ENCODE measurements at regions not wholly inside any gene's neighbourhood (a gene's known extent, or its start where the extent isn't known, plus 50 kb on each side); places are given as distances from the start of the nearest gene placed in this dataset.

DNA sequence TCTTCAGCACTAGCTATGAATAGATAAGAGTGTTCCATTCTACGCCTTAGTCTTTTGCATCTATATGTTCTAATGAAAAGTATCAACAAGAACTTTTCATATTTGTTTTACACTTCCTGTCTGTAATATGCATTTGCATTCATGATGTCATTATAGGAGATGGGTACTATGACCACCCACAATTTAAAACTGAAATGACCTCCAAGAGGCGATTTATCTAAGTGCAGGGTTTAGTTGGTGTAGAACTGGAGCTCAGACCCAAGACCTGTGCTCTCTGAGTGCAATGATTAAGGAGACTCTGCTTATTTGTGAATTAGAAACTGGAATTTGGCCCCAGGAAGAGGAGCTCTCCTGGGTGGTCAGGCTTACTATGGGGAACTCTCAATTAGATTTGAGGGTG is 289.1 kb downstream of the ETS1 start:
- no peak for DNase-seq

DNA sequence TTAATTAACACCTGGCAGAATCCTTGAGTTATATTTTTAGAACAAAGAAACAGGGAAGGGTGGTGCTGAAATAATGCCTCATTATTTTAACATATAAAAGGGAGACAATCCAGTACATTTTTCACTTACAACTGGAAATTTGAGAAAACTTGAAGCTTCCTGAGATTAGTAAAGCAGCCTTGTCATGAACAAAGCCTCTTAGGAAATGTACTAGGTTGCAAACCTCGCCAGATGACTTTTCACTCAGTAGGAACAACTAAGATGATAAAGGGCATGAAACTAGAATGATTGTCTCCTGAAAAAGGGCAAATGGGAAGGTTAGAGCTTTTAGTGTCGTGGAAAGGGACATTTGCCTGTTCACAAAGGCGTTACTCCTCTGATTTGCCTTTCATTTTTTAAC is 289.6 kb downstream of the ETS1 start:
- no peak for DNase-seq

DNA sequence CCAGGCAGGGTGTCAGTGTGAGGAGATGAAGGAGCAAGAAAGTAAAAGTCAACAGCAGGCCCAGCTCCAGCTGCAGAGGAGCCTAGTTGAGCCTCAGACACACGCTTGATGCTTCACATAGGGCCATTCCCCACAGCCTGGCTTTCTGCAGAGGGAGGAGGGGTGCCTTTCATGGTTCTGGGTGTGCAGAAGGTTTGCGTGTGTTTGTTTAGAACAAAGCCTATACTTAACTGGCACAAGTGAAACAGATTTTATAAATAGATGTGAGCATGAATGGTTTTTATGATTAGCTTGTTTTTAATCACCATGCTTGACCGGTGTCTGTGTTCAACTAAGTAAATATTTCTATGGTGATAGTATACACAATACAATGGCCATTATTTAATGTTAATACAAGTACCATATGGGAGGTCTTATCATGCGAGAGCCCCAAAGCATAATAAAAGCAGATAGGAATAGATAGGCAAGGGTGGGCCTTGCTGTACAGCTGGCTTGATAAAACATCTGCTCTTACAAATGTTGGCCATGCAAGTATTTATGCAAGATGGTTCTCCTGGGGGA is 290.2 kb downstream of the ETS1 start:
- no peak for DNase-seq

DNA sequence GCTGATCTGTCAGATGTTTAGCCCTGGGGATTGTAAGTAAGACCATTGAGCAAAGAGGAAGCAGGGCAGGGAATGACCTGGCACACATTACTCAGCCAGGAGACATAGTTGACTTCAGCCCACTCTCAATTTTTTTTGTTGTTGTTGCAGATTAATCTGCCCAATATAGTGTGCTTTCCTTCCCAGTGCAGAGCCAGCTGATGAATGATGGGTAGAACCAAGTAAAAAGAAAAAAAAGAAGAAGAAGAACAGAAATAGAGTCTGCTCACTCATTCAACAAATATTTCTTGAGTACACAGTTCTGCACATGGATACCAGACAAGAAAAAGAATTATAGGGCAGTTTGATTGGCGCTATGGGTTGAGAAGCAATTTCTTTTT is 292.7 kb downstream of the ETS1 start:
- no peak for DNase-seq

DNA sequence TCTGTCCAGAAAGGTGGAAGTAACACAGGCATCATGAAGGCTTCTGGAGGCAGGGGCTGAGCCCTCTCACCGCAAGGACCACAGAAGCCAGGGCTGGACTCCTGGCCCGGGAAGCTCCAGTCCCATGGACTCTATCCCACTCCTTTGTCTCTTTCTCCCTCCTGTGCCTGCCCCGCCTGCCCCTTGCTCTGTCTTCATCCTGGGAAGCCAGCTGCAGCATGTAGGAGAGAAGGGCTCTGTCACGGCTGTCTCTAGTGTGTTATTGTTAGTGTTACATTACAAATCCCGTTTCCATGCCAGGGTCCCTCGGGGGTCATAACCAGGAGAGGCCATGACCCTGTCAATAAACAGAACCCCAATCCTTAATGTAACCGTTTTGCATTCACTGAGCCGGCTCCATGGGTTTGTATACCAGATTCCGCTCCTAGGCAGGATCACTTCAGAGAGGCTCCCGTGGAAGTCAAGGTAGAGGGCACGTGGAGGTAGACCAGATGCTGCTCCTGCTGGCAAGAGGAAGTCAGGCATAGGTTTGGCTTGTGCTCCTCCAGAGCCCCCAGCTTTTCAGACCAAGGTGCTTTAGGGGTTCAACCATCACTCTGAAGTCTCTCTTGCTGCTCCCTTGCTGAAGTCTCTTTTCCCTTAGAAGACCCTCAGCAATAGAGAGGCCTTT is 293.2 kb downstream of the ETS1 start:
- DNase-seq: no peak

DNA sequence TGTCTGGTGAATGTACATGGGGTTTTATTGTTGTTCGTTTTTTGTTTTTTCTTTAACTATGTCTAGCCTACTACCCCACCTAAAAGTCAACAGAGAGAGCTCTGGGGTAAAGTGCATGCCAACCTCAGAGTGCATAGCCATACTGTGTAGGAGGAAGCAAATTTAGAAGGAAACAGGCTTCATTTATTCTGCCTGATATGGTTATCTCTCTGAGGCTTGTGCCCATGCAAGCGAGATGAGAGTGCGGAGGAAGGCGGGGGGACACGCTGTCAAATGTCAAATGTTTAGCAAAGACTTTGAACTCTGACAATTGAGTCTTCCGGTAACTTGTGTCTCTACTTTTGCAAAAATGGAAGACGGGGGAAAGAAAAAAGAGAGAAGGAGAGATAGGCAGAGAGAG is 295.5 kb downstream of the ETS1 start:
- no peak for DNase-seq

DNA sequence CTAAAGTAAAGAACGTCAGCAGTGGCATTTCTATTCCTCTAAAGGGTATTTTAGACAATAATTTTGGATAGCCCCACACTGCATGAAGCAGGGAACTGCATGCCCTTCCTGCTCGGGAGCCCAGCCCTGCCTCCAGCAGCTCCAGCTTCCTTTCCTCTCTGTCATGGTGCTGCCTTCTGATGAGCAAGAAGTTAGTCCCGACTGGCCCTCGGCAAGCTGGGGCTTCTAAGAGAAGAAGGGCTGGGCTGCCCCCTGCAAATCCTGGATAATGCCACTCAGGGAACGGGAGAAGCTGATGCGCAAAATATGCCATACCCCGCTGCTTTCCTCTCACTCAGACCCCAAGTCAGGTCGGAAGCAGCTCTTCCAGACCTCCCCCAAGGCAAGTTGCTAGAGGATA is 296.4 kb downstream of the ETS1 start:
- no peak for DNase-seq

DNA sequence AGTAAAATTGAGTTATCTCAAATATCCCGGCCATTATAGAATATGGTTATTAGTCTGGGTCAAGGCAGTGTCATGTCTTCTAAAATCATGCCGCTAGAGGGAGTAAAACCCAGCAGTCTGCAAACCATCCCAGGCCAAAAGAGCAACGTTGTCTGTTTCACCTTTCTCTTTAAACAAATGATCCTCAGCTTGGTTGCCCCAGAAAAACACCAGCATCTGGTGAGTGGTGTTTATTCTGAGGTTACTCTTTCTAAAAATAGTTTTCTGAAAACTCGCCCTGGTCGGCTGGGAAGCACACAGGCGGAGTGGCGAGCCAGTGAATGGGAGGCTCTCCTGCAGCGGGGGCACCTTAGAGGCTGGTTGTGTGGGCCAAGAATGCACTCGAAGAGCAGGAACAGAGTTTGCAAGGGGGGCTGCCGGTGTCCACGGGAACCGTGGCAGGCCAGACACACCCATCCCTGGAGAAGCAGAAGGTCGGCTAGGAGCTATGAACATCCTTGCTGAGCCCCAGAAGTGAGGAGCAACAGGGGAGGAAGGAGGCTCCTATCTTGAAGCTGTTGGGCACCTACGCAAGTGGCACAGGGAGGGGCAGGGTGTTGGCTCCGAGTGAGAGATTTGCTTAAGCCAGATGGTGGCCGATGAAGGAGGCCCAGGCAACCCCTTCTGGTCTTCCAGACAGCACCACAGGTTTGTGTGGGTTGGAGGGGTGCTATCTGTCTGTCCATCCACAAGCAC is 297.1 kb downstream of the ETS1 start:
- no peak for DNase-seq

DNA sequence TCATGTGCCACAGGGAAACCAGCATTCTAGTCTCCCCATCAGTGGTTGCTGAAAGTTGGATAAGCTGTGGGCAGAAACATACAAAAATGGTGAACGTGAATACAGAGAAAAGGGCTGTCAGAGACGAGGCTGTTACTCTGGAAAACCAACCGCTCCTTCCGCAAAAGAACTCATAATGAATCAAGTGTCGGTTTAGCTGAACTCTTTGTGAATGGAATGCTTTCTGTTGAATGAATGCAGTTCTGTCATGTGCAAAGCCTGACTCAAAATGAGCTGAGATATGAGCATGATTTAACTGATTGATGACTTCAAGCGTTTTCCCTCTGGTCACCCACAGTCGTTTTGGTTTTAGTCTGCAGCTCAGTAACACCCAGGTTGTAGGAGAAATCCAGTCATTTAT is 298.3 kb downstream of the ETS1 start:
- no peak for DNase-seq

DNA sequence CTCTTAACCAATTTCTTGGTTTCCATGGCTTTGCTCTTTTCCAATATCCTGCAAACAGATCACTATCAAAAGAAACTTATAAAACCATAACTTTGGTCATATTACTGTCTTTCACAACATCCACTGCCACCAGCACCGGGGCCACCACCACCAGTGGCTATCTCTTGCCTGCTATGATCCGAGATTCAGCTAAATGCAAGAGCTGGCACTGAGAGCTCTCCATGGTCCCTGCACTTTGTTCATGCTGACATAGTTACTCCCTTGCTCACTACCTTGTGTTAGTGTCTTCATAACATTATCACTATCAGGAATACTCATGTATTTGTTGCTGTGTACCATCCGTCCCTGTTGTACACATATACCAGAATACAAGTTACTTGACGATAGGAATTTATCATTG is 299.0 kb downstream of the ETS1 start:
- DNase-seq: no peak

DNA sequence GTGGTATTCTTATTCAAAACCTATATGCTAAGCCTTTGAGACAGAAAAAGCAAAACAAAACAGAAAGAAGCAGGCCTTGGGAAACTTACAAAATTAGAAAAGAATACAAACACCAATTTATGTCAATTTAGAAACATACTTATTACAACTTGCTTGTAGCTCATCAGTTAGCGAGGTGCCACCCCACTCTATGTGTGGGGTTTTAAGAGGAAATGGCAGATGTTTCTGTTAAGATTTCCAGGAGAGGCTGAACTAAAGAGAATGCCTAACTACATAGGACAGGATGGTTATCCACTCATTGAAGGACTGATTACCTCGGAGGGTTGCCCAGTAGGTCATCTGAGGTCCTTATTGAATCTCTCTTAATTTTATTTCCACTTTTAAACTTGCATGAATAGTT is 302.0 kb downstream of the ETS1 start:
- DNase-seq: no peak

DNA sequence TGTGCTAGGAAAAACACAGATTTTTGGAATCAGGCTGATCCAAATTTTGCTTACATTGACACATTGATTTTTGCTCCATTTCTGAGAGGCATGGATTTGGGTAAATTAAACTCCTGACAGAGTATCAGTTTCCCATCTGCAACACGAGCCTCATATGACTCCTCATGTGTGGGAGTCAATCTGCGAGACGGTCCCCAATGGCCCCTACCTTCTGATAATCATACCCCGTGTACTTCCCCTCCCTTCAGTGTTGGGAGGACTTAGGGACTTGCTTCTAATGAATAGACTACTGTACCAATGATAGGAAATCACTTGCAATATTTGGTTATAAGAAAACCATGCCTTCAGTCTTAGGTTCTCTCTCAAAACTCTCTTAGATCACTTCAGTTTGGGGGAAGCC is 302.7 kb downstream of the ETS1 start:
- DNase-seq: no peak

DNA sequence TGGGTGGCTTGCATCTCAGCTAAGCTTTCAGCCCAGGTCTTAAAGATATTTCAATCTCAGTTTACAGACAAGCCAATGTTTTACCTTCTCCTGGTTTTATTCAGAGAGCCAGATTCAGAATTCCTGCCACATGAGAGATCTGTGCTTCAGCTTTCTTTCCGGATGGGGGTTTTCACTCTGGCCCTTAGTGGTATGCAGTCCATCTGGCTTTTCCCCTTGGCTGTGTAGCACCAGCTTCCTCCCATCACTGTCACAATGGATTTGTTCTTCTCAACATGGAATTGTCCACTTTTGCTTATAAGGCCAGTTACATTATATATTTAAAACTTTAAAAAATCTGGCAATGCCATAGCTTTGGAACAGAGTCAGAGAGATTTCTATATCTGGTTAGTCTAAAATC is 303.9 kb downstream of the ETS1 start:
- no peak for DNase-seq

DNA sequence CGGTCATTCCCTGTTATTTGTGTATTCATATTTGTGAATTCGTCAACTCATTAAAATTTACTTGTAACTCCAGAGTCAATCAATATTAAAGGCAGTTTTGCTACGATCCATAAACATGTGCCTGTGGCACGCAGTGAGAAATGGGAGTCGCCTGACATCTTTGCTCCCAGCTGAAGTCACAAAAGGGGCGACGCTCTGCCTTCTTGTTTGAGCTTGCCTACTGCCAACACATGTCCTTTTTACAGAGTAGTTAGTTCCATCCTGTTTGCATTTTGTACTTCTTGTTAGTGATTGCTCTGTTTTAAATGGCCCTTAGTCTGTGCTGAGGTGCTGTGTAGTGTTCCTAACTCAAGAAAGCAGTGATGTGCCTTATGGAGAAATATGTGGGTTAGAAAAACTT is 305.3 kb downstream of the ETS1 start:
- no peak for DNase-seq

DNA sequence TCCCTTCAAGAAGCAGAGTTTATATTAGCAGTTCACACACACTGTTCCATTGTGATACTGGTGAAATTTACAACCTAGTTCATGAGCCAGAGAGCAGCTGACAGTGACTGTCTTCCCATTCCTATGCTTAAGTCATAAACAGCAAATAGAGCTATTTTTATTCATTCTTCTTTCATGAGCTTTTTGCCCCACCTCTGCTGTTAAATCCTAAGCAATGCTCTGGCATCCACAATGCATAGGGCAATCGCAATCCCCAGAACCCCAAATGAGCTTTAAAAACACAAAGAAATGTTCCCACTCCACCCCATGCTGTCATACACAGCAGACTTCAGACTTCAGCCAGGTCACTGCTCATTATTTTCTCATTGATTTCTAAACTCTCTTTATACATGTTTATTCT is 307.5 kb downstream of the ETS1 start:
- DNase-seq: no peak

DNA sequence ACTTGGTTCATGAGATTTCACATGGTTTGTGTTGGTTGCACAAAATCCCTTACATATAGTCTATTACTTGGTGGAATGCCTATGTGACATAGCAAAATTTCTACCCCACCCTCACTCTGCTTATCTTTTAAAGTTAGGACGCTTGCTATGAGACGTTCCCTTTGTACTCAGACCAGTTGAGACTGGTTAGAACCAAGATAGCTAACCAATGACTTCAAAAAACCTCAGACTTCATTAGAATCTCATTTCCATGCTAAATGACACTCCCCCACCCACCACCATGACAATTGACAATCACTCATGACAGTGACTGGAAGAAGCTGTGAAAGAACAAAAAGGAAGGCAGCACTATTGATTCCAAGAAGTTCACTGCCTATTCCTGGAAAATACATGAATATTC is 313.6 kb downstream of the ETS1 start:
- no peak for DNase-seq

DNA sequence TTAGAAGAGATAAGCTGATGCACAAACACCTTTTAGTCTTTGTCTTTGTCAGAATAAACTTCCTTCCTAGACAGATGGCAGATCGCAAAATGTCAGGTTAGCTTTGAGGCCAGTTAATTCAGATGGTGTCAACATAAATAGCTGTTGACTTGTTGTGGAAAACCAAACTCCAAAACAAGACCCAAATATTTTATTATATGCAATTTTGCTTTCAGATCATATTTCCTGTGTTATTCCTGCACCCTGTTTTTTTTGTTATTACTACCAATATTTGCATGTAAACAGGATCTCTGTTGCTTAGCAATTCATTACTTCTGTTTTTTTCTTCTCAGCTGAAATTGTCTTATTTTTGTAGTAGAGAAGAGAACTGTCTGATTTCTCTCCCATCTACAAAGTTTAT is 316.0 kb downstream of the ETS1 start:
- DNase-seq: no peak

DNA sequence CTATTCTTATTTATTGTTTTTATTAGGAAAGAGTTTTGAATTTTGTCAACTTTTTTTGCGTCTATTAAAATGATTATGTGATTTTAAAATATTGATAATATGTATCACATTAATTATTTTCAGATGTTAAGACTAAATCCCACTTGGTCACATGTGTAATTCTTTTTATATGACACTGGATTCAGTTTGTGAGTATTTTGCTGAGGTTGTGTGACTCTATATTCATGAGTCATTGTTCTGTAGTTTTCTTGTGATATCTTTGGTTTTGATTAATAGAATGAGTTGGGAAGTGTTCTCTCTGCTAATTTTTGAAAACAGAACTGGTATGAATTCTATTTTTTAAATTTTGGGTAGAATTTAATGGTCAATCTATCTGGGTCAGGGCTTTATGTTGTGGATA is 317.9 kb downstream of the ETS1 start:
- no peak for DNase-seq

DNA sequence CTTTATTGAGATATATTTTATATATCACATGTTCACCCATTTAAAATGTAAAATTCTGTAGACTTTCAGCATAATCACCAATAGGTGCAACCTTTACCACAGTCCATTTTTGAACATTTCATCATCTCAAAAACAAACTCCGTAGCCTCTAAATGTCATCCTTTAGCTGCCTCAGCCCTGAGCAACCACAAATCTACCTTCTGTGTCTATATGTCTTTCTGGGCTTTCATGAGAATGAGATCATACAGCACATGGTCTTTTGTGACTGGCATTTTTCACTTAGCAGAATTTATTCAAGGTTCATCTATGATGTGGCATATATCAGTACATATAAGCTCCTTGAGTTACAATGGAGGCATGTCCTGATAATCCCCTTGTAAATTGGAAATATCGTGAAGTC is 320.5 kb downstream of the ETS1 start:
- DNase-seq: no peak

DNA sequence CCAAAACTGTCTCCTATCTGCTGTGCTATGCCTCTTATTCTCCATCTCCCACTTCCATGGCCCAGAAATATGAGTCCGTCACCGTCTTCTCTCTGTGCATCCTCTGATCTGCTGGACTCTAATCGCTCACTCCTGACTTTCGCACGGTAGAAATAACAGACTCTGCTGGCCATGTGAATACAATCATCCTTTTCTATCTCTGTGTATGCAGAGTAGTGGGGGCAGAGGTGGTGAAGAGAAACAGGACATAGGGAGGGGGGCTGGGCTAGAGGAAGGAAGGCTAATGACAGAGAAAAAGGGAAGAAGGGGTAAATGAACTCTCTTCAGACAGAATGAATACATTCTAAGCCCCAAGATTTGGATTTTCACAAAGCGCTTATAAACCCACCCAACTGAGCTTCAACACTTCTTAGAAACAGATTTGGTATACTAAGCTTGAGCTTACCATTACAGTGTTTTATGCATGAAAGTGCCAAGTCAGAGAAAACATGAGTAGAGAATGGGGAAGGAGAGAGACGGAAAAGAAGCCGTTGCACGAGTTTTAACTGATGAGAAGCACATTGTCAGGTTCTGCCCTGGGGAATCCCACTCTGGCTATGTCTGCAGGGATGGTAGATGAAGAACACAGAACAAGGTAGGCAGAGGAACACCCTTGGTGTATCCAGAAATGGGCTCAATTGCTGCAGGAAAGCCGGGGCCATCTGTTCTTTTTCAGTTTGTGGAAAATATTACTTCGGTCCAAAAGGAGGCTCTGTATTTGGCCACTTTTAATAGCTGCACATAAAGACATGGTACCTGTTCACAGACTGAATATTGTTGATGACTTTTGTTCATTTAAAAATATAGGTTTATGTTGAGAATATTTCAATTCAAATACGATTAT is 324.7 kb downstream of the ETS1 start:
- DNase-seq: no peak

DNA sequence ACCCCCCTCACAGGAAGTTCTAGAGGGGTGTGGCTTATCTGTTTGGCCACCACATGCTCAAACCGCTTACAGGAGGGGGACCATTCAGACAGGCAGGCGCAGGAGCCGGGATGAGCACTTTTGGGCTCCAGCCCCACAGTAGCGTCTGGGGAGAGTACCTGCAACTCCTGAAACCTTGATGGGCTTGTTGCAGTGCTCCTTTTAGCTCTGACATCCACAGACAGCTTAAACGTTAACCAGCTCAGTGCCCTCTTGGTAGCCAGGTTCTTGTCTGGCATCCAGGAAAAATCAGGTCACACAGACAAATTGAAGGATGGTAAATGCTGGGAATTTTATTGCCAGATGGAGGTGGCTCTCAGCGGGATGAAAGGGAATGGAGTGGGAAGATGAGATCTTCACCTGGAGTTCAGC is 326.3 kb downstream of the ETS1 start:
- DNase-seq: no peak

DNA sequence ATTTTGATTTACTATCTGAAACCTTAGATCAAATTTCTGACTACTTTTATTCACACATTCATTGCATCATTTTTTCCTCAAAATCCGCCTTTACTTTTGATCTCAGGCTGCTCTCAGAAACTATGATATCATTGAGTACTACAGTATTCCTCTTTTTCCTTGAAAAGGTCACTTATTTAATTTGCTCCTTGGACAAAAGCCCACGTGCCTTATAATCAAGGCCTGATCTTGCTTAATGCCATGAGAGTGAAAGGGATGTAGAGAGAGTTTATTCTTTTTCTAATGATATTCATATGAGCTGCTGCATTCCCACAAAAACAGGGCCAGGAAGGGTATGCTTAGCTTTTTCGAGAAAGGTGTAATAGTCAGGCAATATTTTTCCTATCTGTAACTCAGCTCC is 327.0 kb downstream of the ETS1 start:
- no peak for DNase-seq

DNA sequence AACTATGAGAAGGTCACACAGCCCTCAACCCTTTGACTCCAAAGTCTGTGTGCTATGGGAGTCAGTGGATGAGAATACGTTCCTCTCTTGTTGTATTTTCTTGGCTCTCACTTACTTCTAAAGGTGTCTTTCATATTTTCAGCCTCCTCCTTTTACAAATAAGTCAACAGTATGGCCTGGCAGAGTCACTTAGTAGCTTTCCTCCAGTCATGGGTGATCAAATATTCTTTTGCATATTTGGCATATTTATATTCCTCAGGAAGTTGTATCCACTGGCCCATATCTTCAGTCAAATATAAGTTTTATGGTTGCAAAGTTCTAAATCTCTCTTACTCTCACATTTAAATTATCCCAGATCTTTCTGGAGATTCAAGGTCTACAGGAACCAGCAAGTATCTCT is 327.5 kb downstream of the ETS1 start:
- no peak for DNase-seq

DNA sequence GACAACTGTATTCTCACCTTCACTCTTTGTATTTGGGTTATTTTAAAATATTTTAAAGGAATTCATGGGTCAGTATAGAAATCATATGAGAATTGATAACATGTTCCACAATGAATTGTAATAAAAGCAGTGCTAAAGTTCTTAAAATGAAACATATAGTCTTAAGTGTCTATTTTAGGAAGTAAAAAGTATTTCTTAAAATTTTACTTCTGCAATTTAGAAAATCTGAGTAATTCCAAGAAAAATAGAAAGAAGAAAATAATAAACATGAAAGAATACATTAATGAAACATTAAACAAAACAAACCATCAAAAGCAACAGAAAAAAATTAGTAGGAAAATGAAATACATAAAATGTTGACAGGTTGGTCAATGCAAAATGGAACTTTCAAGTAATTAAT is 332.4 kb downstream of the ETS1 start:
- DNase-seq: no peak

All from NCI-H187 (cell line).